ENCODE measurements at regions not wholly inside any gene's neighbourhood (a gene's known extent, or its start where the extent isn't known, plus 50 kb on each side); places are given as distances from the start of the nearest gene placed in this dataset.
"Not testable (repeated sequence)": the region's sequence is repeated elsewhere in the genome, so short reads cannot be mapped to it uniquely, and the experiment has no call there.

DNA sequence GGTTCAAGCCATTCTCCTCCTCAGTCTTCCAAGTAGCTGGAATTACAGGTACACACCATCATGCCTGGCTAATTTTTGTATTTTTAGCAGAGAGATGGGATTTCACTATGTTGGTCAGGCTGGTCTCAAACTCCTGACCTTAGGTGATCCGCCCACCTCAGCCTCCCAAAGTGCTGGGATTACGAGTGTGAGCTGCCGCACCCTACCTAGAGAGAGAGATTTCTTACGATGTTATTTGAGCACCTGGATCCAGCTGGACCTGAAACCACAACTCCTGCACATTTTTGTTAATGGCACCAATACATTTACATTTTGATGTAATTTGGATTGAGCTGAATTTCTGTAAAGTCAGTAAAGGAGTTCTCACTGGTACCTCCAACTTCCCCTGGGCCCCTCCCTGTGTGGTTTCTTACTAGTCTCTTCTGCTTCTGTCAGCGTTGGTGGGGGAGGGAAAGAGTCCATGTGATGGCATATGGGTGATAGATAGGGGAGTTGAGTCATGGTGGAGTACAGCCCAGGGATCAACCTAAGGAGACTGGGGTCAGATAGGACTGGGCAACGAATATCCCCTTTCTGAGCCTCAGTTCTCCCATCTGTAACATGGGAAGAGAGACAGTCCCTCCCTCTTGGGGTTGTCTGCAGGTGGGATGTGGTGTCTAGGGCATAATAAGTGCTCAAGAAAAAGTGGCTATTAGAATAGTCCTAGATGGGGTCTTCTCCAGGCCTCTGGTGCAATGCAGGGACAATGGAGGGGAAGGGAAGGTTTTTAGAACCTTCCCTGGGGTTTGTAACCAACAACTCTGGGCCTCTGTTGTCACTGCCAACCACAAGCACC, 83.3 kb upstream of the MED13L start:
- DNase-seq (ENCODE audit: low read depth in 4 of 4, low spot score in 1 of 4): no peak

- DNase-seq (ENCODE audit: low read depth in 4 of 4, low spot score in 1 of 4): no peak
Measured at GRCh38 chr12:116361414-116362223, 84.1 kb upstream of the MED13L start.

DNA sequence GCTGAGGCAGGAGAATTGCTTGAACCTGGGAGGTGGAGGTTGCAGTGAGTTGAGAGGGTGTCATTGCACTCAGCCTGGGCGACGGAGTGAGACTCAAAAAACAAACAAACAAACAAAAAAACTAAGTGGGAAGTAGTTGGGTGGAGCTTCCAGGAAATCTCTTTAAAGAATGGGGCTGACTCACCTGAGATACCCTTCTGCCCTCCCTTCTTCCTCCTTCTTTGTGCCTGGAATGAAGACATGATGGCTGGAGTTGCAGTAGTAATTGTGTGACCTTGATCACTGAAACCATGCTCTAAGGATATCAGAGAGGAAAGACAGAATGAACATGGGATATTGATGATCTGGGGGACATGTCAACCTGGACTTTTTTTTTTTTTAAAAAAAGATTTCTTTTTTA, 87.6 kb upstream of the MED13L start:
- no peak for DNase-seq (ENCODE audit: low read depth in 4 of 4, low spot score in 1 of 4)

DNA sequence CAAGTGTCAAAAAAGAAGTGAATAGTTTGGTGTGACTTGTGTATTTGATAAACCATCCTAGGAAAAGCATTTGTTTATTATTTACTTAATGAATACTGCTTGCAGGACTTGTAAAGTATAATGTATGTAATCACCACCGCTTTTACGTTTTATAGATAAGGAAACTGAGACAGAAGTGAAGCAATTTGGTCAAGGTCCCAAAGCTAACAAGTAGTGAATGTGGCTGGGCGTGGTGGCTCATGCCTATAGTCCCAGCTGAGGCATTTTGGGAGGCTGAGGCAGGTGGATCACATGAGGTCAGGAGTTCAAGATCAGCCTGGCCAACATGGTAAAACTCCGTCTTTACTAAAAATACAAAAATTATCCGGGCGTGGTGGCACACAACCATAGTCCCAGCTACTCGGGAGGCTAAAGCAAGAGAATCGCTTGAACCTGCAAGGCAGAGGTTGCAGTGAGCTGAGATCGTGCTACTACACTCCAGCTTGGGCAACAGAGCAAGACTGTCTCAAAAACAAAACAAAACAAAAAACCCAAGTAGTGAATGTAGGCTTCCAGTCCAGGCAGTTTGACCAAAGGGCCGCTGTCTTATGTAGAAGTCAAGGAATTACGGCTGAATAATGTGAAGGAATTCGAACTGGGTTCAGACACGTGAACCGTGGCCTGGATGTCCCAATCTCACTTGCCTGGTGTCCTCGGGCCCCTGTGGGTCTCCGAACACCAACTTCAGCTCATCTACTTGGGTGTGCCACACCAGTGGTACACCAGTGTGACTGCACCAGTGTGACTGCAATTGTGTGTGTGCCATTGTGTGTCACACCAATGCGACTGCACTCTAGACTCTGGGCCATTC, 88.3 kb upstream of the MED13L start:
- no peak for DNase-seq (ENCODE audit: low read depth in 4 of 4, low spot score in 1 of 4)

GRCh38 chr12:116366456-116366776, 88.9 kb upstream of the MED13L start:
- no peak for DNase-seq (ENCODE audit: low read depth in 4 of 4, low spot score in 1 of 4)

GRCh38 chr12:116366824-116367223, 89.3 kb upstream of the MED13L start:
- no peak for DNase-seq (ENCODE audit: low read depth in 4 of 4, low spot score in 1 of 4)

DNA sequence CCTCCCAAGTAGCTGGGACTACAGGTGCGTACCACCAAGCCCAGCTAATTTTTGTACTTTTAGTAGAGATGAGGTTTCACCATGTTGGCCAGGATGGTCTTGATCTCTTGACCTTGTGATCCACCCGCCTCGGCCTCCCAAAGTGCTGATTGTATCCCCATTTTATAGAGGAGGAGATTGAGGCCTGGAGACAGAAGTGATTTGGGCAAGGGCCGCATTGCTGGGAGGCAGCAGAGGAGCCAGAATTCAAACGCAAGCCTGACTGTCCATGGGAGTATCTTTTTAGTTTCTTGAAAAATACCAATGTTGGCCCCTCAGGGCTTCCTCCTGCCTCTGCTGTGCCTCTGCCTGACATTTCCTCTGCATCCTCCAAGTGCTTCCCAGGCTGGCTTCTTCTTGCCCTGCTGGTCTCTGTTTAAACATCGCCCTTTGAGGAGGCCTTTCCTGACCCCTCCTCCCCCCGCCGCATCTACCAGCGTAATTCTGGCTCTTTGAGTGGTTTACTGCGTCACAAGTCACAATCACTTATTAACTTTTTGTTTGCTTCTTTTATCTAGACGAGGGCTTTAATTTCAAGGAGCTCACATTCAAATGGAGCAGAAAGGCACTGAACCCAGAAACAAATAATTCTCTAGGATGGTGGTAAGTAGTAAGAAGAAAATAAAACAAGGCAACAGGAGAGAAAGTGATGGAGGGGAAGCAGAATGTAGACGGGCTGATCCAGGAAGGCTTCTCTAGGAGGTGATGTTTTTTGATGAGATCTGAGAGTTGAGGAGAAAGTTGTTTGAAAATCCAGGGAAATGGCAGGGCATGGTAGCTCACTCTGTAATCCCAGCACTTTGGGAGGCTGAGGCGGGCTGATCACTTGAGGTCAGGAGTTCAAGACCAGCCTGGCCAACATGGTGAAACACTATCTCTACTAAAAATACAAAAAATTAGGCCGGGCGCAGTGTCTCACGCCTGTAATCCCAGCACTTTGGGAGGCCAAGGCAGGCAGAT, 91.0 kb upstream of the MED13L start:
- no peak for DNase-seq (ENCODE audit: low read depth in 4 of 4, low spot score in 1 of 4)

DNA sequence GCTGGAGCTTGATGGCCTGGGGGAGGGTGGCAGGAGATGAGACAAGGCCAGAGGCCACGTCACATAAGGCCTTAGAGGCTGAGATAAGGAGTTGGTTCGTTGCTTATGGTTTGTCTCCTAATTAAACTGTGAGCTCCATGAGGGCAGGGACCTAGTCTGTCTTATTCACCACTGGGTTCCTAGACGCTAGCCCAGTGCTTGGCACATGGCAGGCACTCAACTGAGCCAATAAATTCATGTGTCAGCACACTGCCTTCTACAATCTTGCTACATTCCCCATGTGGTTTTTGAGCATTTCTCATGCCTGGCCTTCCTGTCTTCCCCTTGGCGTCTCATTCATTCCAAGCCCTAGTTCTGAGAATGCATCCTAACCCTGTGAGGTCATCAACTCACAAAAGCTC, 92.5 kb upstream of the MED13L start:
- no peak for DNase-seq (ENCODE audit: low read depth in 4 of 4, low spot score in 1 of 4)

DNA sequence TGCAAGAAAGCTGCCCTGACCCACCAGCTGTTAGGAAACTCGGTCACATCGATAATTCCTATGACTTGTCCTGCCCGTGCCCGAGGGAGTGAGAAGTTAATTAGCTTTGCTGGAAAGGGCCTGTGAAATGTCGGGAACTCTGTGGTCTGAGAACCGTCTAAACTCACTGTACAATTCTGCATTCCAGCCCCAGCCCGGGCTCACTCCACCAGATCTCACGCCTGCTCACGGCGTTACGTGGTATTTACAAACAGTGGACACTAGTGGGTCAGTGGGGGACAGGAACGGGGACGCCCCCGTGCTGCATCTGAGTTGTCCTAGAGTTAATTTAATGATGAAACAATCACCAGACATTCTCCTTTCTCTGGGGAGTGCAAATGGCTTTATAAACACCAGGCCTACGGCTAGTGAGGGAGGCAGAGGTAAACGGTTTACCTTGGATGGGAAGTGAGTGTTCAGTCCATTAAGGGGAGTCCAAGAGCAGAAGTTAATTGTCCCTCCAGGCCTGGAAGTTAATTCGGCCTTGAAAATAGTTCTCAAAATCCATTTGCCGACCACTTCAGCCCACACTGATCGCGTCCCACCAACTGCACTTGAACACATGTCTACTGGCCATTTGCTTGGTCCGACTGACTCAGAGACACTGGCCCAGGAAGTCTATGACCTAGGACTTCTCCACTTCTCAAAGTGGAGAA, 93.5 kb upstream of the MED13L start:
- no peak for DNase-seq (ENCODE audit: low read depth in 4 of 4, low spot score in 1 of 4)

DNA sequence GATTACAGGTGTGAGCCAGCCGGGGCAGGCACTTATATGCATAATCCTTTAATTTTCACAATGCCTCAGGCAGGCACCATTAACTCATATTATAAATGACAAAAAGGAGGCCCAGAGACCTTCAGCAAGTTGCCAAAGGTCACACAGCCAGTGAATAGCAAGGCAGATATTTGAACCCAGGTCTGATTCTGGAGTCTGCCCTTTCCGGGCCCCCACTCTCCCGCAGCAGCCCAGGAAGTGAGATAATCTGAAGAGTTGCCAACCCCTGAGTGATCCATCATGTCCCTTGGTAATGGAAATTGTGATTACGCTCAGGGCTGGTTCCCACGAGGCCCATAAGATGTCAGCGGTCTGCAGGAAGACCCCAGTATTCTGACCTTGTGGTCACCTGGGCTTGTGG, 95.3 kb upstream of the MED13L start:
- DNase-seq (ENCODE audit: low read depth in 4 of 4, low spot score in 1 of 4): no peak

GRCh38 chr12:116373572-116374206, 96.2 kb upstream of the MED13L start:
- no peak for DNase-seq (ENCODE audit: low read depth in 4 of 4, low spot score in 1 of 4)

- DNase-seq (ENCODE audit: low read depth in 4 of 4, low spot score in 1 of 4): no peak
Measured at GRCh38 chr12:116374207-116374606, 96.7 kb upstream of the MED13L start.

DNA sequence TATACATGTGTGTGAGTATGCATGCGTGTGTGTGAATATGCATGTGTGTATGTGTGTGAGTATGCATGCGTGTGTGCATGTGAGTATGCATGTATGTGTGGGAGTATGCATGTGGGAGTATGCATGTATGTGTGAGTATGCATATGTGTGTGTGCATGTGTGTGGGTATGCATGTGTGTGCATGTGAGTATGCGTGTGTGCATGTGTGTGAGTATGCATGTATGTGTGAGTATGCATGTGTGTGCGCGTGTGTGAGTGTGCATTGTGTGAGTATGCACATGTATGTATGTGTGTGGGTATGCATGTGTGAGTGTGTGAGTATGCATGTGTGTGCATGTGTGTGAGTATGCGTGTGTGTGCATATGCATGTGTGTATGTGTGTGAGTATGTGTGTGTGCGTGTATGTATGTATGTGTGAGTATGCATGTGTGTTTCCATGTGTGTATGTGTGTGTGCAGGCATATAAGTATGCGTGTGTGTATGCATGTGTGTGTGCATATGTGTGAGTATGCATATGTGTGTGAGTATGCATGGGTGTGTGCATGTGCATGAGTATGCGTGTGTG, 97.9 kb upstream of the MED13L start:
- no peak for DNase-seq (ENCODE audit: low read depth in 4 of 4, low spot score in 1 of 4)

- DNase-seq (ENCODE audit: low read depth in 4 of 4, low spot score in 1 of 4): no peak
Measured at GRCh38 chr12:116376354-116377193, 99.1 kb upstream of the MED13L start.

- DNase-seq (ENCODE audit: low read depth in 4 of 4, low spot score in 1 of 4): not testable (repeated sequence)
Measured at GRCh38 chr12:116377194-116377571, 99.7 kb upstream of the MED13L start.

- no peak for DNase-seq (ENCODE audit: low read depth in 4 of 4, low spot score in 1 of 4)
Measured at GRCh38 chr12:116378002-116378401, 100.5 kb upstream of the MED13L start.

GRCh38 chr12:116380108-116380507, 102.6 kb upstream of the MED13L start:
- no peak for DNase-seq (ENCODE audit: low read depth in 4 of 4, low spot score in 1 of 4)

GRCh38 chr12:116380740-116381139, 103.2 kb upstream of the MED13L start:
- not testable (repeated sequence) for DNase-seq (ENCODE audit: low read depth in 4 of 4, low spot score in 1 of 4)

All from stimulated activated CD4-positive, alpha-beta T cell treated with anti-CD3 and anti-CD28 coated beads, Interleukin-1b, Interleukin-23, amount 100 ng/mL, for 24 hours (primary cell).